Calu3 (cell line): ENCODE measurements at regions not wholly inside any gene's neighbourhood (a gene's known extent, or its start where the extent isn't known, plus 50 kb on each side); places are given as distances from the start of the nearest gene placed in this dataset.

Experiments used
- BruUV-seq: library from RNA; stranded (reverse); fragments of 400-500 nt; replicated peaks from 2 replicates; lab custom pipeline; 2021; lab: Mats Ljungman, UMichigan
- CTCF ChIA-PET: fragments of 300-600 bp; sonication (Branson Sonifier 250); formaldehyde crosslinking; loops from one replicate; lab custom pipeline; 2022; ENCODE audit warnings: antibody characterized with exemption; lab: Charles Lee
- DNase-seq: peaks from one replicate; pipeline ENCODE4 v3.0.0; 2022
- H3K27ac Mint-ChIP-seq: one replicate; pipeline ENCODE4 v1.8.0; 2022; ENCODE audit warnings: mixed read lengths; ENCODE audit not compliant: unreplicated experiment
- H3K27me3 Mint-ChIP-seq: one replicate; pipeline ENCODE4 v1.8.0; 2022; ENCODE audit warnings: mixed read lengths; ENCODE audit not compliant: unreplicated experiment
- H3K36me3 Mint-ChIP-seq: one replicate; pipeline ENCODE4 v1.8.0; 2022; ENCODE audit warnings: mild to moderate bottlenecking, moderate library complexity, mixed read lengths; ENCODE audit not compliant: insufficient read depth, unreplicated experiment
- H3K4me1 Mint-ChIP-seq: one replicate; pipeline ENCODE4 v1.8.0; 2022; ENCODE audit warnings: mild to moderate bottlenecking, low read depth, mixed read lengths; ENCODE audit not compliant: unreplicated experiment
- H3K4me3 Mint-ChIP-seq: one replicate; pipeline ENCODE4 v1.8.0; 2022; ENCODE audit warnings: mild to moderate bottlenecking, low read depth, moderate library complexity, mixed read lengths; ENCODE audit not compliant: unreplicated experiment
- H3K9me3 Mint-ChIP-seq: one replicate; pipeline ENCODE4 v1.8.0; 2022; ENCODE audit warnings: low read depth, mixed read lengths; ENCODE audit not compliant: unreplicated experiment
- intact Hi-C: fragments of 100-400 bp; cut with micrococcal nuclease; formaldehyde crosslinking; loops from one replicate; pipeline ENCODE4 v1.10.0; 2022; ENCODE audit not compliant: unreplicated experiment
- TF ChIP-seq, protein P1 (sequence below): fragments of 200-600 bp; IDR thresholded peaks from one replicate; pipeline ENCODE4 v1.8.0; 2022; ENCODE audit warnings: antibody characterized with exemption; ENCODE audit not compliant: unreplicated experiment

DNA sequence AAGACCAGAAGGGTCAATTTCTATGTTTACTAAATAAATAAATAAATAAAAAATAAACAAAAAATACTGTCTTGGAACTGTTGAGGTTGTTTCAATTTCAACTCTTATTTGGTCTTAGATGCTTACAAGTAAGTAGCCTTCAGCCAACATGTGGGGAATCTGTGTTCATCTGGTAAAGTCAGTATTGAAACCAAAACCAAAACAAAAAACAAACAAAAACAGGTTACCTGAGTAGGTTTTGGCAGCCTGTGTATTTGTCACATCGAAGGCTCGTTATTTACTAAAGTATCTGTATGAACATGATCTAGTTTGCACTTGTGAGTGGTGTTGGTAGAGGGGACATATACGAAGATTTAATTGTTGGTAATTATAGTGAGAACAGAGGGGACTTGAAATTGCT lies 471.5 kb downstream of the SLITRK5 start:
- Mint-ChIP-seq H3K36me3 (no peaks in the 10 kb centered on the region), H3K4me3 (no peak overlapping the region), H3K27me3 (no peaks in the 10 kb centered on the region), H3K9me3 (no peaks in the 10 kb centered on the region), H3K4me1 (no peaks in the 10 kb centered on the region), H3K27ac (no peak overlapping the region)
- DNase-seq = no peak
- intact Hi-C loops = no loop called here
- no TSS peak for BruUV-seq
- CTCF ChIA-PET = no interaction called here
- TF ChIP-seq, protein P1, sequence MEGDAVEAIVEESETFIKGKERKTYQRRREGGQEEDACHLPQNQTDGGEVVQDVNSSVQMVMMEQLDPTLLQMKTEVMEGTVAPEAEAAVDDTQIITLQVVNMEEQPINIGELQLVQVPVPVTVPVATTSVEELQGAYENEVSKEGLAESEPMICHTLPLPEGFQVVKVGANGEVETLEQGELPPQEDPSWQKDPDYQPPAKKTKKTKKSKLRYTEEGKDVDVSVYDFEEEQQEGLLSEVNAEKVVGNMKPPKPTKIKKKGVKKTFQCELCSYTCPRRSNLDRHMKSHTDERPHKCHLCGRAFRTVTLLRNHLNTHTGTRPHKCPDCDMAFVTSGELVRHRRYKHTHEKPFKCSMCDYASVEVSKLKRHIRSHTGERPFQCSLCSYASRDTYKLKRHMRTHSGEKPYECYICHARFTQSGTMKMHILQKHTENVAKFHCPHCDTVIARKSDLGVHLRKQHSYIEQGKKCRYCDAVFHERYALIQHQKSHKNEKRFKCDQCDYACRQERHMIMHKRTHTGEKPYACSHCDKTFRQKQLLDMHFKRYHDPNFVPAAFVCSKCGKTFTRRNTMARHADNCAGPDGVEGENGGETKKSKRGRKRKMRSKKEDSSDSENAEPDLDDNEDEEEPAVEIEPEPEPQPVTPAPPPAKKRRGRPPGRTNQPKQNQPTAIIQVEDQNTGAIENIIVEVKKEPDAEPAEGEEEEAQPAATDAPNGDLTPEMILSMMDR = no peak

DNA sequence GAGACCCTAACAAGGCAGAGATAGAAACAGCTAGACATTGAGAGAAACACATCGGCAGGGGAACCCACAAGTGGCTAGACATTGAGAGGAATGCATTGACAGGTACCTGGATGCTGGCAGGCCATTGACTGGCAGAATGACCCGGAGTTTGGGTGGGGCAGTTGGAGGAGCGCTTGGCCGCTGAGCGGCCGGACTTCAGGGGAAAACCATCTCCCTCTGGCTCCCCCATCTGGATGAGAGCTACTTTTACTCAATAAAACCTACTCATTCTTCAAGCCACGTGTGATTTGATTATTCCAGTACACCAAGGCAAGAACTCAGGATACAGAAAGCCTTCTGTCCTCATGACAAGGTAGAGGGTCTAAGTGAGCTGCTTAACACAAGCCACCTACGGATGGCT lies 473.4 kb downstream of the SLITRK5 start:
- Mint-ChIP-seq H3K9me3 (no peaks in the 10 kb centered on the region), H3K36me3 (no peaks in the 10 kb centered on the region), H3K4me3 (no peak overlapping the region), H3K4me1 (no peaks in the 10 kb centered on the region), H3K27me3 (no peaks in the 10 kb centered on the region), H3K27ac (no peak overlapping the region)
- no TSS peak for BruUV-seq
- CTCF ChIA-PET = no interaction called here
- intact Hi-C loops = no loop called here
- TF ChIP-seq, protein P1 = no peak
- DNase-seq = no peak

DNA sequence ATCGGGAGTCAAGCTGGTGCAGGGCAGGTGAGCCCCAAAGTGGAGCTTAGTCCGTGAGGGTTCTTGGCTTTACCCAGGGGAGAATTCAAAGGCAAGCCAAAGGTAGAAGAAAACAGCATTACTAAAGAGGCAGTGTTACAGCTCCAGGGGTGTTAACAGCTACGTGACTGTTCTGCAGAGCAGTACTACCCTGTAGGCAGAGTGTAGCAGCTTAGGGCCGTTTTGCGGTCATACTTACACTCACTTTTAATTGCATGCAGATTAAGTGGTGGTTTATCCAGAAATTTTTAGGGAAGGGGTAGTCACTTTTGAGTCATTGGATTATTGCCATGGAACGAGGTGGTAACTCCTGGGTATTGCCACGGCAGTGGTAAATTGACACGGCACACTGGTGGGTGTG lies 482.2 kb downstream of the SLITRK5 start:
- Mint-ChIP-seq H3K4me1 (no peaks in the 10 kb centered on the region), H3K9me3 (peaks cover 4% of the 10 kb centered on the region), H3K27me3 (no peaks in the 10 kb centered on the region), H3K36me3 (no peaks in the 10 kb centered on the region), H3K4me3 (no peak overlapping the region), H3K27ac (no peak overlapping the region)
- no TSS peak for BruUV-seq
- CTCF ChIA-PET = no interaction called here
- no peak for DNase-seq
- intact Hi-C loops = no loop called here
- TF ChIP-seq, protein P1 = no peak

DNA sequence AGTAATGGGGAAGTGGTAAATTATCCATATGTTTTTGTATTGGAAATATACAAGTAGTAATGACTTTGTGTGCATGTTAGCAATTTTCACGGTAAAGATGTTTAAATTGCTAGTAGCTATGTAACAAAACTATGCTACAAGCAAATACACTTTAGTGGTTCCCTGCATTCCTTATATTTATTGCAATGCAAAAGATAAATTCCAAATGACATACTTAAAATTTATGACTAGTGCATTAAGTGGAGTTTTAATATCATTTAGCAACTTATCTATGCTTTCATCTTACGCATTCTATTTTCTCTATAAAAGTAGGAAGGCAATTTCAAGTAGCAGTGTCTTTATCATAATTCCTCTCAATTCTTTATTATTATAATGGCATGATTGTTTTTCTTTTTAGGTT lies 482.8 kb downstream of the SLITRK5 start:
- DNase-seq = no peak
- TF ChIP-seq, protein P1 = no peak
- H3K9me3 Mint-ChIP-seq = peaks cover 4% of the 10 kb centered on the region
- H3K27me3 Mint-ChIP-seq = no peaks in the 10 kb centered on the region
- no peak overlapping the region for H3K4me3 Mint-ChIP-seq
- intact Hi-C loops = no loop called here
- H3K27ac Mint-ChIP-seq = no peak overlapping the region
- BruUV-seq = no TSS peak
- CTCF ChIA-PET = no interaction called here
- no peaks in the 10 kb centered on the region for H3K36me3 Mint-ChIP-seq
- H3K4me1 Mint-ChIP-seq = no peaks in the 10 kb centered on the region
